UCSD-AML1 (cell line): ENCODE measurements at regions not wholly inside any gene's neighbourhood (a gene's known extent, or its start where the extent isn't known, plus 50 kb on each side); places are given as distances from the start of the nearest gene placed in this dataset.

Source experiments
- DNase-seq: peaks from one replicate; lab custom pipeline; 2025; ENCODE audit not compliant: unreplicated experiment; lab: John Stamatoyannopoulos, UW

- DNase-seq: no peak
Observed at GRCh38 chr9:107727086-107727780, 237.7 kb upstream of the KLF4 start.

GRCh38 chr9:107723015-107723414 lies 233.4 kb upstream of the KLF4 start:
- no peak for DNase-seq

- DNase-seq: no peak
Observed at GRCh38 chr9:107721705-107722245, 232.2 kb upstream of the KLF4 start.

- no peak for DNase-seq
Observed at GRCh38 chr9:107720501-107720900, 230.9 kb upstream of the KLF4 start.

GRCh38 chr9:107717529-107718314 lies 228.2 kb upstream of the KLF4 start:
- DNase-seq: no peak

GRCh38 chr9:107715740-107716139 lies 226.2 kb upstream of the KLF4 start:
- no peak for DNase-seq

- DNase-seq: no peak
Observed at GRCh38 chr9:107713470-107713869, 223.9 kb upstream of the KLF4 start.

GRCh38 chr9:107712390-107712789 lies 222.8 kb upstream of the KLF4 start:
- DNase-seq: peak; percentile 15

- DNase-seq: no peak
Observed at GRCh38 chr9:107711542-107711941, 222.0 kb upstream of the KLF4 start.

- no peak for DNase-seq
Observed at GRCh38 chr9:107710953-107711352, 221.4 kb upstream of the KLF4 start.

- no peak for DNase-seq
Observed at GRCh38 chr9:107710546-107710945, 221.0 kb upstream of the KLF4 start.

GRCh38 chr9:107708791-107709190 lies 219.2 kb upstream of the KLF4 start:
- DNase-seq: no peak

- no peak for DNase-seq
Observed at GRCh38 chr9:107707915-107708441, 218.4 kb upstream of the KLF4 start.

GRCh38 chr9:107707428-107707837 lies 217.9 kb upstream of the KLF4 start:
- DNase-seq: no peak

- DNase-seq: no peak
Observed at GRCh38 chr9:107706701-107707427, 217.3 kb upstream of the KLF4 start.

- DNase-seq: no peak
Observed at GRCh38 chr9:107705521-107705920, 216.0 kb upstream of the KLF4 start.

GRCh38 chr9:107704774-107705173 lies 215.2 kb upstream of the KLF4 start:
- DNase-seq: no peak

GRCh38 chr9:107703651-107704050 lies 214.1 kb upstream of the KLF4 start:
- no peak for DNase-seq

- DNase-seq: no peak
Observed at GRCh38 chr9:107700847-107701246, 211.3 kb upstream of the KLF4 start.

GRCh38 chr9:107699231-107699630 lies 209.7 kb upstream of the KLF4 start:
- DNase-seq: no peak

GRCh38 chr9:107698779-107699178 lies 209.2 kb upstream of the KLF4 start:
- DNase-seq: no peak
